H1 (cell line): ENCODE measurements at regions not wholly inside any gene's neighbourhood (a gene's known extent, or its start where the extent isn't known, plus 50 kb on each side); places are given as distances from the start of the nearest gene placed in this dataset.
A peak's percentile ranks its signal among the peaks of the same experiment; 100 is the strongest.

Experiments
- CTCF ChIA-PET: fragments of 300-600 bp; sonication (Branson Sonifier 250); formaldehyde crosslinking; loops from one replicate; lab custom pipeline; 2021; ENCODE audit not compliant: partially characterized antibody; lab: Charles Lee
- POLR2A ChIA-PET: fragments of 300-600 bp; sonication (Branson Sonifier 250); formaldehyde crosslinking; loops from one replicate; lab custom pipeline; 2021; ENCODE audit warnings: inconsistent platforms; ENCODE audit not compliant: partially characterized antibody; lab: Charles Lee
- DNase-seq, 2 experiments: peaks; one replicate each; pipeline versions ENCODE4 v3.0.0 to v3.0.0-alpha.2; 2010 to 2022; ENCODE audit warnings: low spot score in 2 of 2, low read depth in 1 of 2, mixed read lengths in 1 of 2
- FAIRE-seq: peaks from 2 replicates; lab custom pipeline; 2011; peaks lifted over from hg19 to GRCh38; lab: Jason Lieb, UNC
- H2AFZ ChIP-seq: 2 replicates; pipeline ENCODE4 v1.8.1; 2012; ENCODE audit warnings: low read length, inconsistent platforms
- H2AK5ac ChIP-seq: 2 replicates; pipeline ENCODE4 v1.6.1; 2013; ENCODE audit warnings: low read depth, low read length
- H2BK120ac ChIP-seq: replicated peaks from 2 replicates; pipeline ENCODE3; 2013; ENCODE audit warnings: low read depth, low read length, inconsistent platforms
- H2BK12ac ChIP-seq: 2 replicates; pipeline ENCODE4 v1.6.1; 2013; ENCODE audit warnings: low read depth, low read length
- H2BK15ac ChIP-seq: 2 replicates; pipeline ENCODE4 v1.6.1; 2013; ENCODE audit warnings: low read length
- H2BK20ac ChIP-seq: 2 replicates; pipeline ENCODE4 v1.6.1; 2013; ENCODE audit warnings: low read length
- H2BK5ac ChIP-seq: 2 replicates; pipeline ENCODE4 v1.6.1; 2013; ENCODE audit warnings: low read depth, low read length
- H3K14ac ChIP-seq: 2 replicates; pipeline ENCODE4 v1.6.1; 2013; ENCODE audit warnings: inconsistent platforms; ENCODE audit not compliant: insufficient read length
- H3K18ac ChIP-seq: 2 replicates; pipeline ENCODE4 v1.6.1; 2013; ENCODE audit warnings: low read length; ENCODE audit errors: extremely low read depth
- H3K23ac ChIP-seq: 2 replicates; pipeline ENCODE4 v1.6.1; 2013; ENCODE audit warnings: inconsistent platforms; ENCODE audit not compliant: insufficient read length
- H3K23me2 ChIP-seq: 2 replicates; pipeline ENCODE4 v1.6.1; 2013; ENCODE audit warnings: low read depth, low read length
- H3K27ac ChIP-seq: 2 replicates; pipeline ENCODE4 v1.6.1; 2011; ENCODE audit warnings: low read depth, low read length, inconsistent platforms
- H3K27me3 ChIP-seq, 4 experiments: replicated peaks in 1 of 4; 1 replicate in 1 of 4; 2 replicates in 3 of 4; pipeline versions ENCODE4 v1.6.1 to v1.8.1; 2011 to 2013; ENCODE audit warnings: low read length in 3 of 4, mild to moderate bottlenecking in 3 of 4, inconsistent platforms in 2 of 4, mixed read lengths in 2 of 4, moderate library complexity in 1 of 4; ENCODE audit not compliant: control insufficient read depth in 3 of 4, insufficient read depth in 3 of 4; ENCODE audit errors: extremely low read depth in 1 of 4
- H3K36me3 ChIP-seq, 4 experiments: 2 replicates each; pipeline versions ENCODE4 v1.6.1 to v1.8.1; 2011 to 2013; ENCODE audit warnings: mild to moderate bottlenecking in 4 of 4, low read length in 3 of 4, moderate library complexity in 2 of 4, control low read depth in 1 of 4, inconsistent platforms in 1 of 4; ENCODE audit not compliant: insufficient read depth in 4 of 4, control insufficient read depth in 2 of 4
- H3K4ac ChIP-seq: replicated peaks from 2 replicates; pipeline ENCODE3; 2013; ENCODE audit warnings: low read length, low read depth, mixed read lengths, inconsistent platforms; ENCODE audit not compliant: insufficient read length
- H3K4me1 ChIP-seq, 4 experiments: replicated peaks in 1 of 4; 1 replicate in 1 of 4; 2 replicates in 3 of 4; pipeline versions ENCODE4 v1.6.1 to v1.8.1; 2011 to 2013; ENCODE audit warnings: low read length in 3 of 4, inconsistent platforms in 2 of 4, mixed read lengths in 1 of 4; ENCODE audit not compliant: insufficient read depth in 4 of 4, control insufficient read depth in 3 of 4
- H3K4me2 ChIP-seq, 2 experiments: 2 replicates each; pipeline versions ENCODE4 v1.6.1 to v1.8.1; 2011 to 2013; ENCODE audit warnings: low read depth in 2 of 2, low read length in 2 of 2, control low read depth in 1 of 2, inconsistent platforms in 1 of 2, mild to moderate bottlenecking in 1 of 2; ENCODE audit not compliant: insufficient read depth in 1 of 2
- H3K4me3 ChIP-seq, 4 experiments: fragments of 200-600, 300-600 bp in 1 of 4; sonication (generic), shearing (Covaris generic), sonication (Bioruptor Twin) in 1 of 4; 2 replicates each; pipeline versions ENCODE4 v1.5.1 to v1.8.1; 2011 to 2016; ENCODE audit warnings: low read length in 4 of 4, low read depth in 3 of 4, control low read depth in 2 of 4, inconsistent platforms in 2 of 4, mild to moderate bottlenecking in 2 of 4, mixed read lengths in 1 of 4, moderate library complexity in 1 of 4; ENCODE audit not compliant: insufficient read depth in 2 of 4; ENCODE audit errors: extremely low read depth in 1 of 4
- H3K56ac ChIP-seq: replicated peaks from 2 replicates; pipeline ENCODE3; 2013; ENCODE audit warnings: low read depth, mild to moderate bottlenecking, mixed read lengths, low read length, inconsistent platforms; ENCODE audit not compliant: insufficient read length
- H3K79me1 ChIP-seq: 2 replicates; pipeline ENCODE4 v1.6.1; 2013; ENCODE audit warnings: low read depth, low read length, control low read depth
- H3K79me2 ChIP-seq, 2 experiments: 2 replicates each; pipeline versions ENCODE4 v1.6.1 to v1.8.1; 2012 to 2013; ENCODE audit warnings: low read length in 2 of 2, mild to moderate bottlenecking in 2 of 2, inconsistent platforms in 1 of 2; ENCODE audit not compliant: insufficient read depth in 2 of 2, control insufficient read depth in 1 of 2
- H3K9ac ChIP-seq, 4 experiments: replicated peaks in 1 of 4; 1 replicate in 1 of 4; 2 replicates in 3 of 4; pipeline versions ENCODE4 v1.6.1 to v1.8.1; 2011 to 2013; ENCODE audit warnings: low read depth in 3 of 4, low read length in 3 of 4, control low read depth in 2 of 4, mild to moderate bottlenecking in 2 of 4, moderate library complexity in 2 of 4, inconsistent platforms in 1 of 4; ENCODE audit errors: extremely low read depth in 1 of 4
- H3K9me3 ChIP-seq, 2 experiments: 2 replicates each; pipeline versions ENCODE4 v1.6.1 to v1.8.1; 2012 to 2013; ENCODE audit warnings: mild to moderate bottlenecking in 2 of 2, moderate library complexity in 2 of 2, control low read depth in 1 of 2, inconsistent platforms in 1 of 2, low read depth in 1 of 2, low read length in 1 of 2, mixed read lengths in 1 of 2; ENCODE audit not compliant: insufficient read depth in 2 of 2
- H4K20me1 ChIP-seq, 2 experiments: replicated peaks in 1 of 2; 2 replicates each; pipeline versions ENCODE3 to v1.8.1; 2011 to 2013; ENCODE audit warnings: inconsistent platforms in 2 of 2, low read length in 2 of 2, mild to moderate bottlenecking in 1 of 2; ENCODE audit not compliant: insufficient read depth in 2 of 2, control insufficient read depth in 1 of 2
- H4K5ac ChIP-seq: 2 replicates; pipeline ENCODE4 v1.6.1; 2013; ENCODE audit warnings: low read length, low read depth, mixed read lengths, inconsistent platforms; ENCODE audit not compliant: insufficient read length
- H4K8ac ChIP-seq: 2 replicates; pipeline ENCODE4 v1.8.0; 2013; ENCODE audit warnings: mild to moderate bottlenecking, moderate library complexity, low read length, inconsistent platforms; ENCODE audit not compliant: insufficient read depth; ENCODE audit errors: extremely low read depth
- H4K91ac ChIP-seq: replicated peaks from 2 replicates; pipeline ENCODE3; 2013; ENCODE audit warnings: low read length, mixed read lengths, inconsistent platforms; ENCODE audit not compliant: insufficient read length
- KDM1A ChIP-seq: fragments of 200-600, 300-600 bp; sonication (generic); IDR thresholded peaks from 2 replicates; pipeline ENCODE4 v1.7.1; 2016; ENCODE audit warnings: mild to moderate bottlenecking, low read length, borderline replicate concordance
- WGBS, 2 experiments: shearing (Covaris generic) in 1 of 2; methylation state at CpG; one replicate each; pipeline versions ENCODE4 v1.1.6 to v1.1.7; 2013 to 2015; ENCODE audit warnings: low lambda C conversion rate in 2 of 2, mixed read lengths in 2 of 2, inconsistent platforms in 1 of 2, low coverage in 1 of 2, missing lambda C conversion rate in 1 of 2; ENCODE audit not compliant: insufficient replicate concordance in 2 of 2, insufficient coverage in 1 of 2, insufficient read length in 1 of 2; ENCODE audit errors: extremely low coverage in 1 of 2, missing lambda C conversion rate in 1 of 2; 5-methylcytosine and 5-hydroxymethylcytosine counted together
- TF ChIP-seq, protein P1 (sequence below): IDR thresholded peaks from 2 replicates; pipeline ENCODE4 v1.6.1; 2012; ENCODE audit warnings: inconsistent platforms
- TF ChIP-seq, protein P2 (sequence below), 3 experiments: IDR thresholded peaks; 1 replicate in 2 of 3; 2 replicates in 1 of 3; pipeline versions ENCODE4 v1.5.1 to v1.6.1; 2011; ENCODE audit warnings: low read length in 3 of 3, mild to moderate bottlenecking in 3 of 3, inconsistent platforms in 2 of 3, low read depth in 1 of 3, moderate library complexity in 1 of 3; ENCODE audit not compliant: insufficient read depth in 1 of 3; ENCODE audit errors: control extremely low read depth in 1 of 3
- TF ChIP-seq, protein P3 (sequence below): IDR thresholded peaks from 2 replicates; pipeline ENCODE4 v1.6.1; 2011; ENCODE audit warnings: low read depth, mild to moderate bottlenecking, low read length; ENCODE audit not compliant: insufficient read depth
- TF ChIP-seq, protein P4 (sequence below): IDR thresholded peaks from 2 replicates; pipeline ENCODE4 v1.6.1; 2011; ENCODE audit warnings: low read length, improper control_type of control experiment
- TF ChIP-seq, protein P5 (sequence below): IDR thresholded peaks from 2 replicates; pipeline ENCODE4 v1.6.1; 2012; ENCODE audit warnings: inconsistent platforms

DNA sequence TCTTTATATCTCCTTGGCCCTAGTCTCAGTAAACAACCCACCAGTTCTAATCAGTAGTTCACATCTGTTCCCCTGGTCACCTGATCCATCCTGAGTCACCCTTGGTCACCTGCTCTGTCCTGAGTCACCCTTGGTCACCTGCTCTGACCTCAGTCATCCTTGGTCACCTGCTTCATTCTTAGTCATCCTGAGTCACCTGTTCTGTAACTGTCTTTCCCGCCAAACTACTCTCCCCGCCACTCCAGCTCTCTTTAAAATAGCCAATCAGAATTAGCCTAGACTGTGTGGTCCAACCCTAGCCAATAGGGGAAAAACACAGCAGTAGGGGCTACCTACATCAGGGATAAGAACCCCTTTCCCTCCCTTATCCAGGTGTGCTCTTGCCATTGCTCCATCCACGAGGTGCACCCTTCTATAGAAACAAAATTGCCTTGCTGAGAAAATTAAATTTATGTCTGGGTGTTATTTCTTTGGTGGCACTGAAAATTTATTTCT lies 245.4 kb upstream of the DIO3 start:
- Histone ChIP-seq H3K4me2 (no peak overlapping the region), H3K36me3 (no peaks in the 10 kb centered on the region), H3K4ac (no peak overlapping the region), H2BK5ac (no peak overlapping the region), H2BK120ac (no peak overlapping the region), H3K4me1 (no peaks in the 10 kb centered on the region), H3K79me1 (no peaks in the 10 kb centered on the region), H2AK5ac (no peak overlapping the region), H3K9me3 (no peaks in the 10 kb centered on the region), H3K23me2 (no peaks in the 10 kb centered on the region), H2BK15ac (no peak overlapping the region), H4K8ac (no peak overlapping the region), H4K20me1 (peaks cover 0 to 1% of the 10 kb centered on the region in 2 experiments), H4K91ac (no peak overlapping the region), H4K5ac (no peak overlapping the region), H3K56ac (no peak overlapping the region), H3K27ac (no peak overlapping the region), H3K79me2 (no peaks in the 10 kb centered on the region), H3K23ac (no peak overlapping the region), H2AFZ (no peak overlapping the region), H3K14ac (no peak overlapping the region), H2BK20ac (no peak overlapping the region), H3K4me3 (no peak overlapping the region)
- CTCF ChIA-PET: no interaction called here
- FAIRE-seq: no peak
- POLR2A ChIA-PET: no interaction called here
- DNase-seq: peak in 1 of 2 experiments; percentile 27
- TF ChIP-seq, protein P1, sequence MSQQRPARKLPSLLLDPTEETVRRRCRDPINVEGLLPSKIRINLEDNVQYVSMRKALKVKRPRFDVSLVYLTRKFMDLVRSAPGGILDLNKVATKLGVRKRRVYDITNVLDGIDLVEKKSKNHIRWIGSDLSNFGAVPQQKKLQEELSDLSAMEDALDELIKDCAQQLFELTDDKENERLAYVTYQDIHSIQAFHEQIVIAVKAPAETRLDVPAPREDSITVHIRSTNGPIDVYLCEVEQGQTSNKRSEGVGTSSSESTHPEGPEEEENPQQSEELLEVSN: peak; percentile 78
- TF ChIP-seq, protein P2, sequence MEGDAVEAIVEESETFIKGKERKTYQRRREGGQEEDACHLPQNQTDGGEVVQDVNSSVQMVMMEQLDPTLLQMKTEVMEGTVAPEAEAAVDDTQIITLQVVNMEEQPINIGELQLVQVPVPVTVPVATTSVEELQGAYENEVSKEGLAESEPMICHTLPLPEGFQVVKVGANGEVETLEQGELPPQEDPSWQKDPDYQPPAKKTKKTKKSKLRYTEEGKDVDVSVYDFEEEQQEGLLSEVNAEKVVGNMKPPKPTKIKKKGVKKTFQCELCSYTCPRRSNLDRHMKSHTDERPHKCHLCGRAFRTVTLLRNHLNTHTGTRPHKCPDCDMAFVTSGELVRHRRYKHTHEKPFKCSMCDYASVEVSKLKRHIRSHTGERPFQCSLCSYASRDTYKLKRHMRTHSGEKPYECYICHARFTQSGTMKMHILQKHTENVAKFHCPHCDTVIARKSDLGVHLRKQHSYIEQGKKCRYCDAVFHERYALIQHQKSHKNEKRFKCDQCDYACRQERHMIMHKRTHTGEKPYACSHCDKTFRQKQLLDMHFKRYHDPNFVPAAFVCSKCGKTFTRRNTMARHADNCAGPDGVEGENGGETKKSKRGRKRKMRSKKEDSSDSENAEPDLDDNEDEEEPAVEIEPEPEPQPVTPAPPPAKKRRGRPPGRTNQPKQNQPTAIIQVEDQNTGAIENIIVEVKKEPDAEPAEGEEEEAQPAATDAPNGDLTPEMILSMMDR (IDR thresholded peaks at IDR 0.05; ENCODE audit: control extremely low read depth in 1 of 3, insufficient read depth in 1 of 3, low read depth in 1 of 3, low read length in 3 of 3): no peak
- no peak for TF ChIP-seq KDM1A
- TF ChIP-seq, protein P3, sequence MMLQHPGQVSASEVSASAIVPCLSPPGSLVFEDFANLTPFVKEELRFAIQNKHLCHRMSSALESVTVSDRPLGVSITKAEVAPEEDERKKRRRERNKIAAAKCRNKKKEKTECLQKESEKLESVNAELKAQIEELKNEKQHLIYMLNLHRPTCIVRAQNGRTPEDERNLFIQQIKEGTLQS: no peak
- TF ChIP-seq, protein P4, sequence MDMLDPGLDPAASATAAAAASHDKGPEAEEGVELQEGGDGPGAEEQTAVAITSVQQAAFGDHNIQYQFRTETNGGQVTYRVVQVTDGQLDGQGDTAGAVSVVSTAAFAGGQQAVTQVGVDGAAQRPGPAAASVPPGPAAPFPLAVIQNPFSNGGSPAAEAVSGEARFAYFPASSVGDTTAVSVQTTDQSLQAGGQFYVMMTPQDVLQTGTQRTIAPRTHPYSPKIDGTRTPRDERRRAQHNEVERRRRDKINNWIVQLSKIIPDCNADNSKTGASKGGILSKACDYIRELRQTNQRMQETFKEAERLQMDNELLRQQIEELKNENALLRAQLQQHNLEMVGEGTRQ: peak; percentile 20; the same call in 1 of the 2 replicates
- TF ChIP-seq, protein P5, sequence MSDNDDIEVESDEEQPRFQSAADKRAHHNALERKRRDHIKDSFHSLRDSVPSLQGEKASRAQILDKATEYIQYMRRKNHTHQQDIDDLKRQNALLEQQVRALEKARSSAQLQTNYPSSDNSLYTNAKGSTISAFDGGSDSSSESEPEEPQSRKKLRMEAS: 0 out of 2 replicates have a peak, but pooled peaks have one; percentile 15
- TF ChIP-seq, all 59 proteins: peak for 3
- H2BK12ac ChIP-seq: no peak overlapping the region
- WGBS, 2 experiments: 95% methylated on average over 3 of the region's 3 CpGs; no CpG with 5 or more reads in 1 of the 2 experiments
- no peak overlapping the region for H3K9ac ChIP-seq
- H3K27me3 ChIP-seq: no peaks in the 10 kb centered on the region
- no peak overlapping the region for H3K18ac ChIP-seq
